H1 (cell line): ENCODE measurements at regions not wholly inside any gene's neighbourhood (a gene's known extent, or its start where the extent isn't known, plus 50 kb on each side); places are given as distances from the start of the nearest gene placed in this dataset.

Experiments
- CTCF ChIA-PET: fragments of 300-600 bp; sonication (Branson Sonifier 250); formaldehyde crosslinking; loops from one replicate; lab custom pipeline; 2021; ENCODE audit not compliant: partially characterized antibody; lab: Charles Lee
- POLR2A ChIA-PET: fragments of 300-600 bp; sonication (Branson Sonifier 250); formaldehyde crosslinking; loops from one replicate; lab custom pipeline; 2021; ENCODE audit warnings: inconsistent platforms; ENCODE audit not compliant: partially characterized antibody; lab: Charles Lee
- DNase-seq, 2 experiments: peaks; one replicate each; pipeline versions ENCODE4 v3.0.0 to v3.0.0-alpha.2; 2010 to 2022; ENCODE audit warnings: low spot score in 2 of 2, low read depth in 1 of 2, mixed read lengths in 1 of 2
- FAIRE-seq: peaks from 2 replicates; lab custom pipeline; 2011; peaks lifted over from hg19 to GRCh38; lab: Jason Lieb, UNC
- H2AFZ ChIP-seq: 2 replicates; pipeline ENCODE4 v1.8.1; 2012; ENCODE audit warnings: low read length, inconsistent platforms
- H2AK5ac ChIP-seq: 2 replicates; pipeline ENCODE4 v1.6.1; 2013; ENCODE audit warnings: low read depth, low read length
- H2BK120ac ChIP-seq: replicated peaks from 2 replicates; pipeline ENCODE3; 2013; ENCODE audit warnings: low read depth, low read length, inconsistent platforms
- H2BK12ac ChIP-seq: 2 replicates; pipeline ENCODE4 v1.6.1; 2013; ENCODE audit warnings: low read depth, low read length
- H2BK15ac ChIP-seq: 2 replicates; pipeline ENCODE4 v1.6.1; 2013; ENCODE audit warnings: low read length
- H2BK20ac ChIP-seq: 2 replicates; pipeline ENCODE4 v1.6.1; 2013; ENCODE audit warnings: low read length
- H2BK5ac ChIP-seq: 2 replicates; pipeline ENCODE4 v1.6.1; 2013; ENCODE audit warnings: low read depth, low read length
- H3K14ac ChIP-seq: 2 replicates; pipeline ENCODE4 v1.6.1; 2013; ENCODE audit warnings: inconsistent platforms; ENCODE audit not compliant: insufficient read length
- H3K18ac ChIP-seq: 2 replicates; pipeline ENCODE4 v1.6.1; 2013; ENCODE audit warnings: low read length; ENCODE audit errors: extremely low read depth
- H3K23ac ChIP-seq: 2 replicates; pipeline ENCODE4 v1.6.1; 2013; ENCODE audit warnings: inconsistent platforms; ENCODE audit not compliant: insufficient read length
- H3K23me2 ChIP-seq: 2 replicates; pipeline ENCODE4 v1.6.1; 2013; ENCODE audit warnings: low read depth, low read length
- H3K27ac ChIP-seq: 2 replicates; pipeline ENCODE4 v1.6.1; 2011; ENCODE audit warnings: low read depth, low read length, inconsistent platforms
- H3K27me3 ChIP-seq, 4 experiments: replicated peaks in 1 of 4; 1 replicate in 1 of 4; 2 replicates in 3 of 4; pipeline versions ENCODE4 v1.6.1 to v1.8.1; 2011 to 2013; ENCODE audit warnings: low read length in 3 of 4, mild to moderate bottlenecking in 3 of 4, inconsistent platforms in 2 of 4, mixed read lengths in 2 of 4, moderate library complexity in 1 of 4; ENCODE audit not compliant: control insufficient read depth in 3 of 4, insufficient read depth in 3 of 4; ENCODE audit errors: extremely low read depth in 1 of 4
- H3K36me3 ChIP-seq, 4 experiments: 2 replicates each; pipeline versions ENCODE4 v1.6.1 to v1.8.1; 2011 to 2013; ENCODE audit warnings: mild to moderate bottlenecking in 4 of 4, low read length in 3 of 4, moderate library complexity in 2 of 4, control low read depth in 1 of 4, inconsistent platforms in 1 of 4; ENCODE audit not compliant: insufficient read depth in 4 of 4, control insufficient read depth in 2 of 4
- H3K4ac ChIP-seq: replicated peaks from 2 replicates; pipeline ENCODE3; 2013; ENCODE audit warnings: low read length, low read depth, mixed read lengths, inconsistent platforms; ENCODE audit not compliant: insufficient read length
- H3K4me1 ChIP-seq, 4 experiments: replicated peaks in 1 of 4; 1 replicate in 1 of 4; 2 replicates in 3 of 4; pipeline versions ENCODE4 v1.6.1 to v1.8.1; 2011 to 2013; ENCODE audit warnings: low read length in 3 of 4, inconsistent platforms in 2 of 4, mixed read lengths in 1 of 4; ENCODE audit not compliant: insufficient read depth in 4 of 4, control insufficient read depth in 3 of 4
- H3K4me2 ChIP-seq, 2 experiments: 2 replicates each; pipeline versions ENCODE4 v1.6.1 to v1.8.1; 2011 to 2013; ENCODE audit warnings: low read depth in 2 of 2, low read length in 2 of 2, control low read depth in 1 of 2, inconsistent platforms in 1 of 2, mild to moderate bottlenecking in 1 of 2; ENCODE audit not compliant: insufficient read depth in 1 of 2
- H3K4me3 ChIP-seq, 4 experiments: fragments of 200-600, 300-600 bp in 1 of 4; sonication (generic), shearing (Covaris generic), sonication (Bioruptor Twin) in 1 of 4; 2 replicates each; pipeline versions ENCODE4 v1.5.1 to v1.8.1; 2011 to 2016; ENCODE audit warnings: low read length in 4 of 4, low read depth in 3 of 4, control low read depth in 2 of 4, inconsistent platforms in 2 of 4, mild to moderate bottlenecking in 2 of 4, mixed read lengths in 1 of 4, moderate library complexity in 1 of 4; ENCODE audit not compliant: insufficient read depth in 2 of 4; ENCODE audit errors: extremely low read depth in 1 of 4
- H3K56ac ChIP-seq: replicated peaks from 2 replicates; pipeline ENCODE3; 2013; ENCODE audit warnings: low read depth, mild to moderate bottlenecking, mixed read lengths, low read length, inconsistent platforms; ENCODE audit not compliant: insufficient read length
- H3K79me1 ChIP-seq: 2 replicates; pipeline ENCODE4 v1.6.1; 2013; ENCODE audit warnings: low read depth, low read length, control low read depth
- H3K79me2 ChIP-seq, 2 experiments: 2 replicates each; pipeline versions ENCODE4 v1.6.1 to v1.8.1; 2012 to 2013; ENCODE audit warnings: low read length in 2 of 2, mild to moderate bottlenecking in 2 of 2, inconsistent platforms in 1 of 2; ENCODE audit not compliant: insufficient read depth in 2 of 2, control insufficient read depth in 1 of 2
- H3K9ac ChIP-seq, 4 experiments: replicated peaks in 1 of 4; 1 replicate in 1 of 4; 2 replicates in 3 of 4; pipeline versions ENCODE4 v1.6.1 to v1.8.1; 2011 to 2013; ENCODE audit warnings: low read depth in 3 of 4, low read length in 3 of 4, control low read depth in 2 of 4, mild to moderate bottlenecking in 2 of 4, moderate library complexity in 2 of 4, inconsistent platforms in 1 of 4; ENCODE audit errors: extremely low read depth in 1 of 4
- H3K9me3 ChIP-seq, 2 experiments: 2 replicates each; pipeline versions ENCODE4 v1.6.1 to v1.8.1; 2012 to 2013; ENCODE audit warnings: mild to moderate bottlenecking in 2 of 2, moderate library complexity in 2 of 2, control low read depth in 1 of 2, inconsistent platforms in 1 of 2, low read depth in 1 of 2, low read length in 1 of 2, mixed read lengths in 1 of 2; ENCODE audit not compliant: insufficient read depth in 2 of 2
- H4K20me1 ChIP-seq, 2 experiments: replicated peaks in 1 of 2; 2 replicates each; pipeline versions ENCODE3 to v1.8.1; 2011 to 2013; ENCODE audit warnings: inconsistent platforms in 2 of 2, low read length in 2 of 2, mild to moderate bottlenecking in 1 of 2; ENCODE audit not compliant: insufficient read depth in 2 of 2, control insufficient read depth in 1 of 2
- H4K5ac ChIP-seq: 2 replicates; pipeline ENCODE4 v1.6.1; 2013; ENCODE audit warnings: low read length, low read depth, mixed read lengths, inconsistent platforms; ENCODE audit not compliant: insufficient read length
- H4K8ac ChIP-seq: 2 replicates; pipeline ENCODE4 v1.8.0; 2013; ENCODE audit warnings: mild to moderate bottlenecking, moderate library complexity, low read length, inconsistent platforms; ENCODE audit not compliant: insufficient read depth; ENCODE audit errors: extremely low read depth
- H4K91ac ChIP-seq: replicated peaks from 2 replicates; pipeline ENCODE3; 2013; ENCODE audit warnings: low read length, mixed read lengths, inconsistent platforms; ENCODE audit not compliant: insufficient read length
- ATF3 ChIP-seq: IDR thresholded peaks from 2 replicates; pipeline ENCODE4 v1.6.1; 2011; ENCODE audit warnings: low read depth, mild to moderate bottlenecking, low read length; ENCODE audit not compliant: insufficient read depth
- WGBS, 2 experiments: shearing (Covaris generic) in 1 of 2; methylation state at CpG; one replicate each; pipeline versions ENCODE4 v1.1.6 to v1.1.7; 2013 to 2015; ENCODE audit warnings: low lambda C conversion rate in 2 of 2, mixed read lengths in 2 of 2, inconsistent platforms in 1 of 2, low coverage in 1 of 2, missing lambda C conversion rate in 1 of 2; ENCODE audit not compliant: insufficient replicate concordance in 2 of 2, insufficient coverage in 1 of 2, insufficient read length in 1 of 2; ENCODE audit errors: extremely low coverage in 1 of 2, missing lambda C conversion rate in 1 of 2; 5-methylcytosine and 5-hydroxymethylcytosine counted together

GRCh38 chr7:12757443-12757842 is 70.0 kb downstream of the ARL4A start:
- Histone ChIP-seq H2AFZ (no peak overlapping the region), H2BK120ac (no peak overlapping the region), H4K8ac (no peak overlapping the region), H3K36me3 (no peaks in the 10 kb centered on the region), H3K27me3 (no peaks in the 10 kb centered on the region), H2AK5ac (no peak overlapping the region), H3K9ac (no peak overlapping the region), H3K79me2 (no peaks in the 10 kb centered on the region), H3K9me3 (peaks cover 3 to 9% of the 10 kb centered on the region in 2 experiments; a peak in 2 of 4 replicates), H3K79me1 (no peaks in the 10 kb centered on the region), H2BK15ac (peak overlapping the region; percentile 46; the same call in 1 of the 2 replicates), H3K14ac (no peak overlapping the region), H3K4me2 (no peak overlapping the region), H4K5ac (no peak overlapping the region), H4K20me1 (no peaks in the 10 kb centered on the region), H3K4ac (peak overlapping the region; percentile 38), H3K18ac (no peak overlapping the region), H3K4me1 (no peaks in the 10 kb centered on the region), H2BK20ac (no peak overlapping the region), H3K4me3 (no peak overlapping the region), H3K23ac (no peak overlapping the region), H3K23me2 (peaks cover 2% of the 10 kb centered on the region; the same call in 1 of the 2 replicates), H2BK5ac (no peak overlapping the region), H4K91ac (no peak overlapping the region), H2BK12ac (no peak overlapping the region), H3K56ac (no peak overlapping the region), H3K27ac (no peak overlapping the region)
- no peak for TF ChIP-seq ATF3
- 75% methylated on average over 3 of the region's 3 CpGs; no CpG with 5 or more reads in 1 of the 2 experiments for WGBS, 2 experiments
- ChIA-PET POLR2A (no interaction called here), CTCF (no interaction called here)
- DNase-seq (no peak), FAIRE-seq (no peak)
